T-cell (primary cell): ENCODE measurements at regions not wholly inside any gene's neighbourhood (a gene's known extent, or its start where the extent isn't known, plus 50 kb on each side); places are given as distances from the start of the nearest gene placed in this dataset.

Experiments used
- ATAC-seq, 4 experiments: fragments of 200-7000 bp in 3 of 4; fragments of 150-1000 bp in 1 of 4; cut with Tn5 transposase; replicated peaks in 1 of 4; 1 replicate in 3 of 4; 2 replicates in 1 of 4; pipeline ENCODE4 v1.10.0; 2021; ENCODE audit warnings: moderate library complexity in 3 of 4, mild to moderate bottlenecking in 2 of 4, moderate number of reproducible peaks in 1 of 4
- CTCF ChIA-PET, 2 donors: fragments of 300-600 bp; sonication (Branson Sonifier 250); formaldehyde crosslinking; loops; one replicate each; lab custom pipeline; 2022; ENCODE audit warnings: antibody characterized with exemption in 2 of 2; lab: Charles Lee
- POLR2A ChIA-PET, 2 donors: fragments of 300-600 bp; sonication (Branson Sonifier 250); formaldehyde crosslinking; loops; one replicate each; lab custom pipeline; 2022; ENCODE audit warnings: antibody characterized with exemption in 2 of 2; lab: Charles Lee
- DNase-seq, 35 experiments: peaks; one replicate each; pipeline versions ENCODE4 v3.0.0 to v3.0.0-alpha.2; 2013 to 2023
- H3K27ac ChIP-seq: one replicate; pipeline ENCODE4 v1.5.1; 2013; ENCODE audit warnings: low read length
- H3K27me3 ChIP-seq, 2 experiments: replicated peaks in 1 of 2; 1 replicate in 1 of 2; 2 replicates in 1 of 2; pipeline versions ENCODE4 v1.6.1 to v1.7.0; 2013; ENCODE audit warnings: low read length in 1 of 2, mixed read lengths in 1 of 2; ENCODE audit not compliant: control insufficient read depth in 2 of 2, insufficient read depth in 2 of 2; ENCODE audit errors: extremely low read depth in 1 of 2
- H3K36me3 ChIP-seq, 2 donors: 1 replicate in 1 of 2; 2 replicates in 1 of 2; pipeline versions ENCODE4 v1.6.1 to v1.7.0; 2013; ENCODE audit warnings: low read length in 1 of 2; ENCODE audit not compliant: control insufficient read depth in 2 of 2, insufficient read depth in 1 of 2; ENCODE audit errors: extremely low read depth in 1 of 2
- H3K4me1 ChIP-seq, 2 experiments: 1 replicate in 1 of 2; 2 replicates in 1 of 2; pipeline versions ENCODE4 v1.6.1 to v1.7.0; 2013; ENCODE audit warnings: low read length in 2 of 2, mixed read lengths in 1 of 2; ENCODE audit not compliant: insufficient read depth in 2 of 2, control insufficient read depth in 1 of 2; ENCODE audit errors: extremely low read depth in 1 of 2
- H3K4me3 ChIP-seq, 2 donors: 1 replicate in 1 of 2; 2 replicates in 1 of 2; pipeline versions ENCODE4 v1.5.1 to v1.7.0; 2013; ENCODE audit warnings: mild to moderate bottlenecking in 2 of 2, low read length in 1 of 2, moderate library complexity in 1 of 2; ENCODE audit not compliant: control insufficient read depth in 1 of 2; ENCODE audit errors: extremely low read depth in 1 of 2
- H3K9me3 ChIP-seq: 2 replicates; pipeline ENCODE4 v1.7.0; 2013
- H3K27ac Mint-ChIP-seq, 2 donors: one replicate each; pipeline ENCODE4 v1.8.0; 2020 to 2021; ENCODE audit warnings: mild to moderate bottlenecking in 2 of 2, mixed read lengths in 2 of 2
- H3K27me3 Mint-ChIP-seq, 2 donors: one replicate each; pipeline ENCODE4 v1.8.0; 2021 to 2022; ENCODE audit warnings: mixed read lengths in 2 of 2
- H3K36me3 Mint-ChIP-seq: one replicate; pipeline ENCODE4 v1.8.0; 2021; ENCODE audit warnings: mixed read lengths
- H3K4me1 Mint-ChIP-seq, 3 donors: one replicate each; pipeline ENCODE4 v1.8.0; 2020 to 2022; ENCODE audit warnings: mixed read lengths in 3 of 3, mild to moderate bottlenecking in 1 of 3
- H3K4me3 Mint-ChIP-seq, 3 donors: one replicate each; pipeline ENCODE4 v1.8.0; 2020 to 2022; ENCODE audit warnings: mild to moderate bottlenecking in 3 of 3, mixed read lengths in 3 of 3, moderate library complexity in 3 of 3
- H3K9me3 Mint-ChIP-seq, 3 donors: one replicate each; pipeline ENCODE4 v1.8.0; 2020 to 2022; ENCODE audit warnings: mixed read lengths in 3 of 3
- WGBS: methylation state at CpG from one replicate; pipeline ENCODE4 v1.1.5; 2013; ENCODE audit warnings: missing lambda C conversion rate; ENCODE audit not compliant: insufficient coverage; 5-methylcytosine and 5-hydroxymethylcytosine counted together

DNA sequence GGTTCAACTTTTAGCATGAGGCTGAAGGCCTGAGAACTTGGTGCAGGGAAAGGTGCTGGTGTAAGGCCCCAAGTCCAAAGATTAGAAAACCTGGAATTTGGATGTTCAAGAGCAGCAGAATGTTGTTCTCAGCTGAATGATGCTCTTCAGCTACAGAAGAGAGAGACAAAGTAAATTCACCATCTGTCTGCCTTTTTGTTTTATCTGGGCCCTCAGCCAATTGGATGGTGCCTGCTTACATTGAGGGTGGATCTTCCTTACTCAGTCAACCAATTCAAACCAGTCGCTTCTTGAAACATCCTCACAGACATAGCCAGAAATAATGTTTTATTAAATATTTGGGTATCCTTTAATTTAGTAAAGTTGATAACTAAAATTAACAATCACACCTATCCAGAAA, 748.2 kb upstream of the ADAMTS5 start:
- Histone ChIP-seq H3K36me3 (no peaks in the 10 kb centered on the region), H3K9me3 (no peaks in the 10 kb centered on the region), H3K27ac (no peak overlapping the region), H3K27me3 (no peaks in the 10 kb centered on the region), H3K4me1 (no peaks in the 10 kb centered on the region), H3K4me3 (no peak overlapping the region)
- CTCF ChIA-PET: no interaction called here
- Mint-ChIP-seq H3K36me3 (no peaks in the 10 kb centered on the region), H3K27me3 (peaks cover 0 to 2% of the 10 kb centered on the region in 2 donors), H3K4me1 (no peaks in the 10 kb centered on the region), H3K27ac (no peak overlapping the region), H3K4me3 (no peak overlapping the region), H3K9me3 (peaks cover 0 to 4% (median 4%) of the 10 kb centered on the region in 3 donors)
- POLR2A ChIA-PET: no interaction called here
- DNase-seq (no peak), ATAC-seq (no peak)
- no CpG with 5 or more reads among the region's 1 CpG for WGBS

- H3K4me1 Mint-ChIP-seq: no peaks in the 10 kb centered on the region
- ChIA-PET POLR2A (no interaction called here), CTCF (no interaction called here)
- H3K36me3 ChIP-seq: no peaks in the 10 kb centered on the region
- DNase-seq: no peak
- H3K4me3 ChIP-seq: no peak overlapping the region
- H3K27ac Mint-ChIP-seq: no peak overlapping the region
- 65% methylated on average over 2 of the region's 7 CpGs for WGBS
- ATAC-seq: no peak
- H3K27ac ChIP-seq: no peak overlapping the region
- H3K27me3 Mint-ChIP-seq: peaks cover 0 to 2% of the 10 kb centered on the region in 2 donors
- H3K9me3 ChIP-seq: no peaks in the 10 kb centered on the region
- H3K4me1 ChIP-seq: no peaks in the 10 kb centered on the region
- H3K4me3 Mint-ChIP-seq: no peak overlapping the region
- H3K36me3 Mint-ChIP-seq: no peaks in the 10 kb centered on the region
- peaks cover 0 to 6% (median 4%) of the 10 kb centered on the region in 3 donors for H3K9me3 Mint-ChIP-seq
- no peaks in the 10 kb centered on the region for H3K27me3 ChIP-seq
These were observed 746.5 kb upstream of the ADAMTS5 start for GRCh38 chr21:27713154-27714109.

DNA sequence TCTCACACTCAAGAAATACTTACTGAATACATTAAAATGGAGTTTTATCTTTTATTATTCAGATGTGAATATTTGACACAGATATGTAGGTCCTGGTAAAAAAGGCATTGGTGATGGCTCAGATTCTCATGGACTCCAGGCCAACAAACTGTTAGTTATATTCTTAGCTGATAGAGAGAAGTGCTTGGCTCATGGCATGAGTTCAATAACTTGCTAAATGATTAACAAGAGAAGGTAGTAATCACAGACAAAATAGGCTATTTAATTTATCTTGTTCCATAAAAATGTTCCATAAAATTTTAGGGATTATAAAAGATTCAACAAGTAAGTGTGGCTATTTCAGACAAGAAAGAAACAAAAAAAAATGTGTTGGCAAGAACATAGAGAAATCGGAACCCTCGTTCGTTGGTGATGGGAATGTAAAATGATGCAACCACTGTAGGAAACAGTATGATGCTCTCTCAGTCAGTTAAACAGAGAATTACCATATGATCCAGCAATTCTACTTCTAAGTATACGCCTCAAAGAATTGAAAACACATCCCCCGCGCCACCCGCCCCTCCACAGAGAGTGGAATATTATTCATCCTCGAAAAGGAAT, 737.8 kb upstream of the ADAMTS5 start:
- POLR2A ChIA-PET: no interaction called here
- no peak overlapping the region for H3K4me3 Mint-ChIP-seq
- Histone ChIP-seq H3K4me3 (no peak overlapping the region), H3K9me3 (no peaks in the 10 kb centered on the region), H3K27ac (no peak overlapping the region), H3K27me3 (no peaks in the 10 kb centered on the region), H3K4me1 (peaks cover 0 to 3% of the 10 kb centered on the region in 2 experiments), H3K36me3 (no peaks in the 10 kb centered on the region)
- H3K27ac Mint-ChIP-seq: no peak overlapping the region
- no peak for DNase-seq
- ATAC-seq: no peak
- CTCF ChIA-PET: no interaction called here
- no peaks in the 10 kb centered on the region for H3K27me3 Mint-ChIP-seq
- peaks cover 0 to 4% (median 0%) of the 10 kb centered on the region in 3 donors for H3K9me3 Mint-ChIP-seq
- no peaks in the 10 kb centered on the region for H3K36me3 Mint-ChIP-seq
- H3K4me1 Mint-ChIP-seq: peaks cover 0 to 2% (median 2%) of the 10 kb centered on the region in 3 donors
- no CpG with 5 or more reads among the region's 8 CpGs for WGBS

- CTCF ChIA-PET: no interaction called here
- H3K4me3 ChIP-seq: no peak overlapping the region
These were observed 736.9 kb upstream of the ADAMTS5 start for GRCh38 chr21:27703791-27704190.

DNA sequence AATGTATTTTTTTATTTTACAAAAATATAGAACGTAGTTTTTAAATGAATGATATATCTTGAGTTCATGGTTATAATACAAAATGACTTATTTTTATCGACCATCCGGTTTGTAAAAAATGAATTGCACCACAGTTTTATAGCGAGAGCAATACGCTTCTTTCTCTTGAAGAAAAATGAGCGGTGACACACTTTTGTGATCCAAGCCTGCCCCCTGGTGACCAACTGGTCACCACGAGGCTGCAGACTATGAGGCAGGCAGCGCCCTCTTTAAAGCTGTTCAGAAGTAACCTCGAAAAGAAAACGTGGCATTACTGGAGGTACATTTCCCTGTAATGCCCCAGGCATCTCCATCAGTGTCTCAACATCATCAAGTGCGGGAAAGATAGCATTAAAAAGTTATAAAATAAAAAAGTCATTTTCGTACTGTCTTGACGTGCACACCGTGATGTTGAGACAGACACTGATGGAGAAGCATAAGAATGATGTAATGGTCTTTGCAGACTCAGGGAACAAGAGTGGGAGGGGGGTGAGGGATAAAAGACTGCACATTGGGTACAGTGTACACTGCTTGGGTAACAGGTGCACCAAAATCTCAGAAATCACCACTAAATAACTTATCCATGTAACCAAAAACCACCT, 734.2 kb upstream of the ADAMTS5 start:
- no peak overlapping the region for H3K27ac ChIP-seq
- 10% methylated on average over 9 of the region's 14 CpGs for WGBS
- H3K9me3 ChIP-seq: no peaks in the 10 kb centered on the region
- Mint-ChIP-seq H3K4me3 (no peak overlapping the region), H3K9me3 (no peaks in the 10 kb centered on the region), H3K27ac (no peak overlapping the region), H3K36me3 (no peaks in the 10 kb centered on the region), H3K4me1 (peaks cover 0 to 2% (median 2%) of the 10 kb centered on the region in 3 donors), H3K27me3 (no peaks in the 10 kb centered on the region)
- H3K4me1 ChIP-seq: peaks cover 0 to 3% of the 10 kb centered on the region in 2 experiments
- H3K36me3 ChIP-seq: no peaks in the 10 kb centered on the region
- H3K4me3 ChIP-seq: no peak overlapping the region
- no peaks in the 10 kb centered on the region for H3K27me3 ChIP-seq
- POLR2A ChIA-PET: no interaction called here
- ATAC-seq (peak in 1 of 4 experiments; percentile 54), DNase-seq (peak in 29 of 35 experiments; percentile 5 to 57 (median 33))
- CTCF ChIA-PET: interaction anchor here (1.0 to 1.5 kb wide), 3 partner anchors 851 to 1044 kb away, joined by 3 to 9 read pairs (median 5); no protein-coding TSS in a partner anchor

More at GRCh38 chr21:27703791-27704190, 736.9 kb upstream of the ADAMTS5 start:
- Mint-ChIP-seq H3K9me3 (peaks cover 0 to 4% (median 0%) of the 10 kb centered on the region in 3 donors), H3K27ac (no peak overlapping the region), H3K4me3 (no peak overlapping the region), H3K36me3 (no peaks in the 10 kb centered on the region), H3K27me3 (no peaks in the 10 kb centered on the region), H3K4me1 (peaks cover 0 to 2% (median 2%) of the 10 kb centered on the region in 3 donors)
- Histone ChIP-seq H3K27me3 (no peaks in the 10 kb centered on the region), H3K9me3 (no peaks in the 10 kb centered on the region), H3K27ac (no peak overlapping the region), H3K36me3 (no peaks in the 10 kb centered on the region), H3K4me1 (peaks cover 0 to 3% of the 10 kb centered on the region in 2 experiments)
- WGBS: 50% methylated on average over 1 of the region's 4 CpGs
- ATAC-seq (no peak), DNase-seq (no peak)
- POLR2A ChIA-PET: no interaction called here

DNA sequence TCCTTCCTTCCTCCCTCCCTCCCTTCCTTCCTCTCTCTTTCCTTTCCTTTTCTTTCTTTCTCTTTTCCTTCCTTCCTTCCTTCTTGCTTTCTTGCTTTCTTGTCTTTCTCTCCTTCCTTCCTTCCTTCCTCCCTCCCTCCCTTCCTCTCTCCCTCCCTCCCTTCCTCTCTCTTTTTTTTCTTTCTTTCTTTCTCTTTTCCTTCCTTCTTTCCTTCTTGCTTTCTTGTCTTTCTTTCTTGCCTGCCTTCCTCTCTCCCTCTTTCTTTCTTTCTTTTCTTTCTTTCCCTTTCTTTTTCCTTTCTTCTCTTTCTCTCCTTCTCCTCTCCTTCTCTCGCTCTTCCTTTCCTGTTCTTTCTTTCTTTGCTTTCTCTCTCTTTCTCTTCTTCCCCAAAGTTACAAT, 728.4 kb upstream of the ADAMTS5 start:
- H3K9me3 Mint-ChIP-seq: no peaks in the 10 kb centered on the region
- H3K27ac ChIP-seq: no peak overlapping the region
- no peaks in the 10 kb centered on the region for H3K27me3 ChIP-seq
- peaks cover 2% of the 10 kb centered on the region for H3K9me3 ChIP-seq
- H3K27me3 Mint-ChIP-seq: peaks cover 0 to 7% of the 10 kb centered on the region in 2 donors
- H3K36me3 ChIP-seq: no peaks in the 10 kb centered on the region
- H3K36me3 Mint-ChIP-seq: no peaks in the 10 kb centered on the region
- ATAC-seq: no peak
- H3K4me1 Mint-ChIP-seq: no peaks in the 10 kb centered on the region
- CTCF ChIA-PET: no interaction called here
- no peak overlapping the region for H3K4me3 Mint-ChIP-seq
- H3K4me3 ChIP-seq: no peak overlapping the region
- no peak for DNase-seq
- no CpG with 5 or more reads among the region's 1 CpG for WGBS
- POLR2A ChIA-PET: interaction anchor here in 1 of 2 donors (0.5 kb wide), 1 partner anchor 164 kb away, joined by 3 read pairs; no protein-coding TSS in a partner anchor
- no peak overlapping the region for H3K27ac Mint-ChIP-seq
- H3K4me1 ChIP-seq: no peaks in the 10 kb centered on the region
